Natural killer cell (primary cell): ENCODE measurements at regions not wholly inside any gene's neighbourhood (a gene's known extent, or its start where the extent isn't known, plus 50 kb on each side); places are given as distances from the start of the nearest gene placed in this dataset.
"Not testable (repeated sequence)": the region's sequence is repeated elsewhere in the genome, so short reads cannot be mapped to it uniquely, and the experiment has no call there.

Source experiments
- ATAC-seq, 3 donors: fragments of 150-1000 bp in 2 of 3; fragments of 200-7000 bp in 1 of 3; cut with Tn5 transposase; 1 replicate in 1 of 3; 2 replicates in 2 of 3; pipeline ENCODE4 v1.10.0; 2021; ENCODE audit warnings: mild to moderate bottlenecking in 2 of 3, moderate library complexity in 2 of 3
- DNase-seq, 2 donors: peaks; one replicate each; pipeline versions ENCODE4 v3.0.0 to v3.0.0-alpha.2; 2013 to 2021; ENCODE audit warnings: mixed read lengths in 1 of 2
- H3K27ac ChIP-seq: one replicate; pipeline ENCODE4 v1.5.1; 2013; ENCODE audit warnings: mild to moderate bottlenecking, low read length
- H3K27me3 ChIP-seq: one replicate; pipeline ENCODE4 v1.6.1; 2013; ENCODE audit warnings: low read length; ENCODE audit not compliant: control insufficient read depth, insufficient read depth
- H3K36me3 ChIP-seq: one replicate; pipeline ENCODE4 v1.6.1; 2013; ENCODE audit warnings: low read length; ENCODE audit not compliant: control insufficient read depth, insufficient read depth
- H3K4me1 ChIP-seq: one replicate; pipeline ENCODE4 v1.6.1; 2013; ENCODE audit warnings: low read length; ENCODE audit not compliant: control insufficient read depth, insufficient read depth
- H3K4me3 ChIP-seq: one replicate; pipeline ENCODE4 v1.5.1; 2013; ENCODE audit warnings: low read length
- H3K9me3 ChIP-seq: one replicate; pipeline ENCODE4 v1.6.1; 2013; ENCODE audit warnings: low read length; ENCODE audit not compliant: control insufficient read depth, insufficient read depth
- H3K27ac Mint-ChIP-seq, 2 donors: one replicate each; pipeline ENCODE4 v1.8.0; 2022; ENCODE audit warnings: mild to moderate bottlenecking in 2 of 2, mixed read lengths in 2 of 2, moderate library complexity in 1 of 2
- H3K27me3 Mint-ChIP-seq, 2 donors: one replicate each; pipeline ENCODE4 v1.8.0; 2022; ENCODE audit warnings: low read depth in 2 of 2, mixed read lengths in 2 of 2
- H3K36me3 Mint-ChIP-seq: one replicate; pipeline ENCODE4 v1.8.0; 2022; ENCODE audit warnings: mixed read lengths
- H3K4me1 Mint-ChIP-seq, 2 donors: one replicate each; pipeline ENCODE4 v1.8.0; 2022; ENCODE audit warnings: mixed read lengths in 2 of 2
- H3K4me3 Mint-ChIP-seq: one replicate; pipeline ENCODE4 v1.8.0; 2022; ENCODE audit warnings: mild to moderate bottlenecking, moderate library complexity, mixed read lengths
- H3K9me3 Mint-ChIP-seq, 2 donors: one replicate each; pipeline ENCODE4 v1.8.0; 2022; ENCODE audit warnings: mixed read lengths in 2 of 2
- CTCF ChIP-seq: fragments of 200-600 bp; IDR thresholded peaks from one replicate; pipeline ENCODE4 v1.8.0; 2022; ENCODE audit warnings: antibody characterized with exemption
- WGBS: methylation state at CpG from one replicate; pipeline ENCODE4 v1.1.7; 2013; ENCODE audit warnings: missing lambda C conversion rate; ENCODE audit not compliant: insufficient coverage; 5-methylcytosine and 5-hydroxymethylcytosine counted together
- intact Hi-C: fragments of 100-400 bp; cut with micrococcal nuclease; formaldehyde crosslinking; loops from one replicate; pipeline ENCODE4 v1.14.2; 2022

GRCh38 chr18:10131460-10132395, 217.9 kb downstream of the VAPA start:
- Mint-ChIP-seq H3K36me3 (no peaks in the 10 kb centered on the region), H3K9me3 (no peaks in the 10 kb centered on the region), H3K27ac (no peak overlapping the region), H3K4me1 (no peaks in the 10 kb centered on the region), H3K4me3 (no peak overlapping the region), H3K27me3 (peaks cover 27 to 53% of the 10 kb centered on the region in 2 donors)
- H3K27ac ChIP-seq = no peak overlapping the region
- TF ChIP-seq CTCF = no peak
- H3K27me3 ChIP-seq = no peaks in the 10 kb centered on the region
- intact Hi-C loops = no loop called here
- H3K4me3 ChIP-seq = no peak overlapping the region
- no peak for DNase-seq
- no peaks in the 10 kb centered on the region for H3K9me3 ChIP-seq
- WGBS = 6% methylated on average over 48 of the region's 48 CpGs
- no peak for ATAC-seq
- peaks cover 3% of the 10 kb centered on the region for H3K4me1 ChIP-seq
- H3K36me3 ChIP-seq = no peaks in the 10 kb centered on the region

GRCh38 chr18:10133516-10133915, 219.7 kb downstream of the VAPA start:
- Mint-ChIP-seq H3K9me3 (no peaks in the 10 kb centered on the region), H3K36me3 (no peaks in the 10 kb centered on the region), H3K4me1 (no peaks in the 10 kb centered on the region), H3K27ac (no peak overlapping the region), H3K4me3 (no peak overlapping the region), H3K27me3 (peaks cover 26 to 44% of the 10 kb centered on the region in 2 donors)
- H3K27ac ChIP-seq = no peak overlapping the region
- H3K4me3 ChIP-seq = no peak overlapping the region
- no peak for TF ChIP-seq CTCF
- no peaks in the 10 kb centered on the region for H3K27me3 ChIP-seq
- no peaks in the 10 kb centered on the region for H3K9me3 ChIP-seq
- WGBS = 78% methylated on average over 2 of the region's 2 CpGs
- peaks cover 3% of the 10 kb centered on the region for H3K4me1 ChIP-seq
- intact Hi-C loops = no loop called here
- ATAC-seq (no peak), DNase-seq (no peak)
- no peaks in the 10 kb centered on the region for H3K36me3 ChIP-seq

GRCh38 chr18:10134204-10134603, 220.4 kb downstream of the VAPA start:
- no peak overlapping the region for H3K4me3 Mint-ChIP-seq
- no peak overlapping the region for H3K27ac Mint-ChIP-seq
- no peak for ATAC-seq

GRCh38 chr18:10134749-10135148, 220.9 kb downstream of the VAPA start:
- H3K4me1 Mint-ChIP-seq, intact Hi-C loops, H3K4me3 Mint-ChIP-seq: not testable (repeated sequence)

More at GRCh38 chr18:10134204-10134603, 220.4 kb downstream of the VAPA start:
- no peak for TF ChIP-seq CTCF
- Histone ChIP-seq H3K4me3 (no peak overlapping the region), H3K27me3 (no peaks in the 10 kb centered on the region), H3K9me3 (no peaks in the 10 kb centered on the region), H3K4me1 (peaks cover 3% of the 10 kb centered on the region), H3K36me3 (no peaks in the 10 kb centered on the region), H3K27ac (no peak overlapping the region)
- no peaks in the 10 kb centered on the region for H3K9me3 Mint-ChIP-seq
- intact Hi-C loops = no loop called here
- DNase-seq = no peak
- peaks cover 24 to 41% of the 10 kb centered on the region in 2 donors for H3K27me3 Mint-ChIP-seq
- no peaks in the 10 kb centered on the region for H3K36me3 Mint-ChIP-seq
- no peaks in the 10 kb centered on the region for H3K4me1 Mint-ChIP-seq
- 94% methylated on average over 14 of the region's 14 CpGs for WGBS

More at GRCh38 chr18:10134749-10135148, 220.9 kb downstream of the VAPA start:
- not testable (repeated sequence) for H3K27me3 ChIP-seq, H3K4me3 ChIP-seq, H3K27ac ChIP-seq, H3K4me1 ChIP-seq, H3K9me3 ChIP-seq, DNase-seq, H3K36me3 ChIP-seq, ATAC-seq, H3K27ac Mint-ChIP-seq, H3K9me3 Mint-ChIP-seq, H3K36me3 Mint-ChIP-seq
- peaks cover 26 to 38% of the 10 kb centered on the region in 2 donors for H3K27me3 Mint-ChIP-seq
- 94% methylated on average over 2 of the region's 3 CpGs for WGBS
